ENCODE measurements at regions not wholly inside any gene's neighbourhood (a gene's known extent, or its start where the extent isn't known, plus 50 kb on each side); places are given as distances from the start of the nearest gene placed in this dataset.

GRCh38 chr18:73331212-73331772, 463.5 kb upstream of the NETO1 start:
- TF ChIP-seq CTCF (IDR thresholded peaks at IDR 0.05) (no peak), POLR2AphosphoS5 (IDR thresholded peaks at IDR 0.05; ENCODE audit: insufficient read depth in 1 of 2, low read depth in 1 of 2) (no peak)

Measured in vagina (tissue), 2 donors.